ENCODE measurements at regions not wholly inside any gene's neighbourhood (a gene's known extent, or its start where the extent isn't known, plus 50 kb on each side); places are given as distances from the start of the nearest gene placed in this dataset.

DNA sequence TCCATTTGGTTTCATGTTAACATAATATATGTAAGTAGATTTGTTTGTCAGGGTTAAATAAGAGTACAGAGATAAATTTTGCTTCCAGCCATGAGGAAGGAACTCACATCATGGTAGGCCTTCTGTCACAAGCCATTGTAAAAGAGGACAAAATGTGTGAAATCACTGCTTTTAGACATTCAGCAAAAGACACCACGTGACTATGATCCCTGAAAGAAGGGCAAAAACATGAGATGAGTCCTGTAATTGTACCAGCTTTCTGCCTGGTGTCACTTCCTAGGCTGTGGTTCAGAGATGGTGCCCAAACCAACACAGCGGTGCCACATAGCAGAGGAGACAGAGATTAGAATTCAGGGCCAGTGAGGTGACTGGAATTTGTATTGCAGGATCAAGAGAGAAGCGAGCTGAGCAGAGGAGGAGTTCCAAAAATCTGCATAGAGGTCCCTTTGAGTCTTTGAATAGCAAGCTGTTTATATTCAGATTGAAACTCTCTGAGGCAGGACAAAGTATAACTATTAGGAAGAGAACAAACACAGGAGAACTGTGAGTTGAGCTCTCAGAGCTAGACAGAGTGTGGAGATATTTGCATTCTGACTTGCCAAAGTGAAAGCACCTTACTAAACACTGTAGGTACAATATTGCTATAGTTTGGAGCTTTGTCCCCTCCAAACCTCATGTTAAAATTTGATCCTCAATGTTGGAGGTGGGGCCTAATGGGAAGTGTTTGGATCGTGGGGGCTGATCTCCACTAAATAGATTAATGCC, 52.6 kb upstream of the PDE7B start:
- no peak for DNase-seq (ENCODE audit: low read depth, low spot score)

All from brain pericyte (primary cell).